ENCODE measurements at regions not wholly inside any gene's neighbourhood (a gene's known extent, or its start where the extent isn't known, plus 50 kb on each side); places are given as distances from the start of the nearest gene placed in this dataset.

GRCh38 chrX:20397587-20397986 is 130.9 kb upstream of the RPS6KA3 start:
- TF ChIP-seq, protein P1, sequence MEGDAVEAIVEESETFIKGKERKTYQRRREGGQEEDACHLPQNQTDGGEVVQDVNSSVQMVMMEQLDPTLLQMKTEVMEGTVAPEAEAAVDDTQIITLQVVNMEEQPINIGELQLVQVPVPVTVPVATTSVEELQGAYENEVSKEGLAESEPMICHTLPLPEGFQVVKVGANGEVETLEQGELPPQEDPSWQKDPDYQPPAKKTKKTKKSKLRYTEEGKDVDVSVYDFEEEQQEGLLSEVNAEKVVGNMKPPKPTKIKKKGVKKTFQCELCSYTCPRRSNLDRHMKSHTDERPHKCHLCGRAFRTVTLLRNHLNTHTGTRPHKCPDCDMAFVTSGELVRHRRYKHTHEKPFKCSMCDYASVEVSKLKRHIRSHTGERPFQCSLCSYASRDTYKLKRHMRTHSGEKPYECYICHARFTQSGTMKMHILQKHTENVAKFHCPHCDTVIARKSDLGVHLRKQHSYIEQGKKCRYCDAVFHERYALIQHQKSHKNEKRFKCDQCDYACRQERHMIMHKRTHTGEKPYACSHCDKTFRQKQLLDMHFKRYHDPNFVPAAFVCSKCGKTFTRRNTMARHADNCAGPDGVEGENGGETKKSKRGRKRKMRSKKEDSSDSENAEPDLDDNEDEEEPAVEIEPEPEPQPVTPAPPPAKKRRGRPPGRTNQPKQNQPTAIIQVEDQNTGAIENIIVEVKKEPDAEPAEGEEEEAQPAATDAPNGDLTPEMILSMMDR (IDR thresholded peaks at IDR 0.05; ENCODE audit: insufficient read depth, low read depth, low read length) = no peak
- TF ChIP-seq EZH2 (IDR thresholded peaks at IDR 0.05; ENCODE audit: insufficient read depth, low read length) = no peak

Data from astrocyte (in vitro differentiated cells and primary cell).